IPS-20b (cell line): ENCODE measurements at regions not wholly inside any gene's neighbourhood (a gene's known extent, or its start where the extent isn't known, plus 50 kb on each side); places are given as distances from the start of the nearest gene placed in this dataset.
"Not testable (repeated sequence)": the region's sequence is repeated elsewhere in the genome, so short reads cannot be mapped to it uniquely, and the experiment has no call there.

Experiments used
- H3K27ac ChIP-seq: one replicate; pipeline ENCODE4 v1.5.1; 2013; ENCODE audit warnings: low read length
- H3K27me3 ChIP-seq: 2 replicates; pipeline ENCODE4 v1.6.1; 2013; ENCODE audit warnings: mild to moderate bottlenecking, low read length, inconsistent platforms; ENCODE audit not compliant: insufficient read depth
- H3K36me3 ChIP-seq: 2 replicates; pipeline ENCODE4 v1.6.1; 2013; ENCODE audit warnings: low read depth, mild to moderate bottlenecking, inconsistent platforms, low read length, moderate library complexity; ENCODE audit not compliant: insufficient read depth
- H3K4me1 ChIP-seq: 2 replicates; pipeline ENCODE4 v1.6.1; 2013; ENCODE audit warnings: mild to moderate bottlenecking, control low read depth, inconsistent platforms, low read length, moderate library complexity; ENCODE audit not compliant: insufficient read depth
- H3K4me3 ChIP-seq: 2 replicates; pipeline ENCODE4 v1.5.1; 2013; ENCODE audit warnings: mild to moderate bottlenecking, low read length, inconsistent platforms
- H3K9ac ChIP-seq: 2 replicates; pipeline ENCODE4 v1.6.1; 2013; ENCODE audit warnings: low read depth, mild to moderate bottlenecking, inconsistent platforms, low read length, moderate library complexity
- H3K9me3 ChIP-seq: 2 replicates; pipeline ENCODE4 v1.6.1; 2013; ENCODE audit warnings: mild to moderate bottlenecking, low read depth, low read length, inconsistent platforms; ENCODE audit not compliant: insufficient read depth

DNA sequence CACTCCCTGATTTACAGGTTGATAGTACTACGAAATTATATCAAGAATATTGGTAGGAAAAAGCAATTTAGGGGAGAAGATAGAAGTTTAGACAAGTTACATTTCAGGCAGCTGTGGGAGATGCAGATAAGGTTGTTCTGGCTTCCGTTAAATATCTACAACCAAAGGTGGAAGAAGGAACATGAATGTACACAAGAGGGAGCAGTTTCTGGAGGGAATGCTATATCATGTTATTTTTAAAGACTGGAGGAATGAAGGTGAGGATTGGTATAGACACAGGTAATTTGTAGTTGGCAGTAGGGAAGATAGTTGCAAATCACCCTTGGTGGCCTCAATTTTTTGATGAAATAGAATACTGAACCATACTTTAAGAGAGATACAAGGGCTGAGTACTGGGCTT is 187.3 kb upstream of the NMUR2 start:
- Histone ChIP-seq H3K4me1 (no peaks in the 10 kb centered on the region; the same call in 1 of the 2 replicates), H3K9me3 (no peaks in the 10 kb centered on the region), H3K27me3 (no peaks in the 10 kb centered on the region), H3K27ac (no peak overlapping the region), H3K9ac (no peak overlapping the region), H3K4me3 (no peak overlapping the region), H3K36me3 (no peaks in the 10 kb centered on the region)

DNA sequence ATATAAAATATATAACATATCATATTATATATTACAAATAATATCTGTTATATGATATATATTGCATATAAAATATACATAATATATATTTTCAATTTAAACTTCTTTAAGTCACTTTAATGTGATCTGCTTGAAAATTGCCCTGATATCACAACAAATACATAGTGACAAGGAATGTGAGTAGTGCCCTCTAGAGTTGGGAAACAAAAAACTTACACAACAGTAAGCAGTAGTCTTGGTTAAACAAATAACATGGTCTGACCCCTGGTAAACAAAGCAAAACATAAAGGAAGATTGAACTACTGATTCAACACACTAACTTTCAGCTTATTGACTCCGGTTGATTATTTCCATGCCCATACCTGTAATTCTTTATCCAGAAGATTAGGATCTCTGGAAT is 188.3 kb upstream of the NMUR2 start:
- no peak overlapping the region for H3K4me3 ChIP-seq
- no peaks in the 10 kb centered on the region for H3K36me3 ChIP-seq
- H3K4me1 ChIP-seq: no peaks in the 10 kb centered on the region; the same call in 1 of the 2 replicates
- H3K9me3 ChIP-seq: no peaks in the 10 kb centered on the region
- H3K27ac ChIP-seq: no peak overlapping the region
- no peaks in the 10 kb centered on the region for H3K27me3 ChIP-seq
- no peak overlapping the region for H3K9ac ChIP-seq

DNA sequence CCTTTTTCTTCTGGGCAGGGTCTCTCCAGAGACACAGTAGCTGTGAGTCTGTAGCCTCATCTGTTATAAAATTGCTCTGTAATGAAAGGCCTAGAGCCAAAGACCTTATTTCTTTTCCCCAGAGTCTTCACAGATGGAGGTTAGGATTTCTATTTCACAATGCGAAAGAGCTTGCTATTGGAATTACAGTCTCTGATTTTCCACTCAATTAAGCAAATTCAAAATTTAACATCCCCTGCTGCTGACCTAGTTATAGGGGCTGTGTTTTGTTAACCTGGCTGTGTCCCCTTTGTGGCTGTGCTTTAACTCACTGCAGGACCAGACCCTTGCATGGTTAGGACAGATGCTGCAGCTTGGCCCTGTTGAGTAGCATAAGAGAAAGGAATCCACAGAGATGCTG is 190.3 kb upstream of the NMUR2 start:
- H3K9me3 ChIP-seq: no peaks in the 10 kb centered on the region
- H3K4me1 ChIP-seq: no peaks in the 10 kb centered on the region; the same call in 1 of the 2 replicates
- H3K27ac ChIP-seq: no peak overlapping the region
- H3K9ac ChIP-seq: no peak overlapping the region
- H3K4me3 ChIP-seq: no peak overlapping the region
- no peaks in the 10 kb centered on the region for H3K36me3 ChIP-seq
- no peaks in the 10 kb centered on the region for H3K27me3 ChIP-seq

- H3K27ac ChIP-seq: no peak overlapping the region
- H3K36me3 ChIP-seq: no peaks in the 10 kb centered on the region
- no peaks in the 10 kb centered on the region for H3K9me3 ChIP-seq
- no peaks in the 10 kb centered on the region for H3K4me1 ChIP-seq
- H3K9ac ChIP-seq: no peak overlapping the region
- H3K4me3 ChIP-seq: no peak overlapping the region
- no peaks in the 10 kb centered on the region for H3K27me3 ChIP-seq
Observed at GRCh38 chr5:152599096-152599495, 194.0 kb upstream of the NMUR2 start.

- H3K27ac ChIP-seq: no peak overlapping the region
- no peaks in the 10 kb centered on the region for H3K36me3 ChIP-seq
- no peak overlapping the region for H3K4me3 ChIP-seq
- H3K4me1 ChIP-seq: peaks cover 3% of the 10 kb centered on the region; the same call in 1 of the 2 replicates
- H3K9ac ChIP-seq: no peak overlapping the region
- H3K9me3 ChIP-seq: no peaks in the 10 kb centered on the region
- no peaks in the 10 kb centered on the region for H3K27me3 ChIP-seq
Observed at GRCh38 chr5:152601806-152602732, 197.0 kb upstream of the NMUR2 start.

- H3K27me3 ChIP-seq, H3K27ac ChIP-seq, H3K4me1 ChIP-seq, H3K9ac ChIP-seq, H3K9me3 ChIP-seq, H3K36me3 ChIP-seq, H3K4me3 ChIP-seq: not testable (repeated sequence)
Observed at GRCh38 chr5:152606050-152606449, 201.0 kb upstream of the NMUR2 start.

DNA sequence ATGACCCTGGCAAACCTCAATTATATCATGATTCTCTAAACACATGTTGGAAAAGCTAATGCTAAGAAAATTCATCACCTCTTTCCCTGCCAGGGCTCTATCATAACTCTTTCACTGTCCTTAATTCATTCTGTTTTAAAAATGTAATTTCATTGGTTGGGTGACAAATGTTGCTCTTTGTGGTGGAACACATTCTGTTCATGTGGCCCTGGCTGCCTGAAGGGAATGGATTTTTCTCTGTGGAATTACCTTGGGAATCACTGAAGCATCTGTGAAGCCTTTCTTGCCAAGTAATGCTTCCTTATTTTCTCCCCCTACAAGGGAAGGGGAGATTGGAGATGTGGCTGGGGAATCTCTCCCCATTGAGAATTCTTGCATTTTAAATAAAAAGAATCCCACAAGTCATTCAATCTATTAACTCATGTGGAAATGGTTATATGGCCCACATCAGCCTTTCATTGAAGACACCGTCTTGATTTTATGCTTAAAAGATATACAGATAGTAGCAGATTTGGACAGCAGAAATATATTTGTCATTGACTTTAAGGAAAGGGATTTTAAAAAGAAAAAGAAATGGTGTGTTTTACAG is 201.8 kb upstream of the NMUR2 start:
- no peaks in the 10 kb centered on the region for H3K27me3 ChIP-seq
- H3K9ac ChIP-seq: no peak overlapping the region
- no peak overlapping the region for H3K4me3 ChIP-seq
- H3K36me3 ChIP-seq: no peaks in the 10 kb centered on the region
- peaks cover 7% of the 10 kb centered on the region; the same call in 1 of the 2 replicates for H3K4me1 ChIP-seq
- no peaks in the 10 kb centered on the region for H3K9me3 ChIP-seq
- no peak overlapping the region for H3K27ac ChIP-seq

GRCh38 chr5:152607401-152608160 is 202.5 kb upstream of the NMUR2 start:
- Histone ChIP-seq H3K27ac (no peak overlapping the region), H3K27me3 (no peaks in the 10 kb centered on the region), H3K9me3 (no peaks in the 10 kb centered on the region)

DNA sequence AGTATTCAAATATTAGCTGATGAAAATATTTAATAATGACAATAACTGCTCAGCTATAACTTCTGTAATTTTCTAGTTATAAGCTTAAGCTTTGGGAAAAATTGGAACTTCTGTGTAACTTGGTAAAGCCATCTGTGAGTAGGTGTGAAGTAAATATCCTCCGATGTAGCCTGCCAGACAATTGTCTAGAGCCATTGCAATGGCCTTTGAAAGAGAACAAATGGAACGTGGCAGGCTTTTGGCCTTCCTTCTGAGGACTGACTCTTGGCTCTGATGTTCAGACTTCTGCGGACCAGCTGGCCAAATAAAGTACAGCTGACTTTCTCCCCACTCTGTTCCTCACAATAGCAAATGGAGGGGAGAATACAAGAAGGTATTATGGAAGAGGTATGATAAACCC is 203.4 kb upstream of the NMUR2 start:
- Histone ChIP-seq H3K27me3 (no peaks in the 10 kb centered on the region), H3K9me3 (no peaks in the 10 kb centered on the region), H3K27ac (no peak overlapping the region), H3K36me3 (no peaks in the 10 kb centered on the region), H3K4me3 (no peak overlapping the region), H3K4me1 (peaks cover 7% of the 10 kb centered on the region; the same call in 1 of the 2 replicates), H3K9ac (no peak overlapping the region)

More at GRCh38 chr5:152607401-152608160, 202.5 kb upstream of the NMUR2 start:
- no peak overlapping the region for H3K4me3 ChIP-seq
- H3K4me1 ChIP-seq: peaks cover 7% of the 10 kb centered on the region; the same call in 1 of the 2 replicates
- no peak overlapping the region for H3K9ac ChIP-seq
- no peaks in the 10 kb centered on the region for H3K36me3 ChIP-seq

DNA sequence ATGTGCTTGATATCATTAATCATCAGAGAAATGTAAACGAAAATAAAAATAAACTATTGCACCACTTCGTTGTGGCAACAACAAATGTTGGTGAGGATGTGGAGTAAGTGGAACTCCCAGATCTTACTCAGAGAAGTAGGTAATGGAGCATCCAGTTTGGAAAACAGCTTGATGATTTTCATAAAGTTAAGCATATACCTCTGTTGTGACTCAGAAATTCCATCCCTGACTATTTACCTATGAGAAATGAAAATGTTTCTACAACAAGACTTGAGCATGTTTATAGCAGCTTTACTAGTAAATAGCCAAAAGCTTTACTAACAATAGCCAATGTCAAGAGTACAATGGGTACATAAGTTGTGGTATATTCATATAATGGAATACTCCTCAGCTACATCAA is 214.7 kb upstream of the NMUR2 start:
- no peaks in the 10 kb centered on the region; the same call in 1 of the 2 replicates for H3K4me1 ChIP-seq
- H3K4me3 ChIP-seq: no peak overlapping the region
- H3K27me3 ChIP-seq: no peaks in the 10 kb centered on the region
- no peaks in the 10 kb centered on the region for H3K9me3 ChIP-seq
- no peak overlapping the region for H3K27ac ChIP-seq
- H3K36me3 ChIP-seq: no peaks in the 10 kb centered on the region
- no peak overlapping the region for H3K9ac ChIP-seq

GRCh38 chr5:152622628-152623027 is 217.5 kb upstream of the NMUR2 start:
- H3K9me3 ChIP-seq: no peaks in the 10 kb centered on the region
- no peak overlapping the region for H3K27ac ChIP-seq
- H3K27me3 ChIP-seq: no peaks in the 10 kb centered on the region
- H3K9ac ChIP-seq: no peak overlapping the region
- H3K4me1 ChIP-seq: no peaks in the 10 kb centered on the region; the same call in 1 of the 2 replicates
- no peak overlapping the region for H3K4me3 ChIP-seq
- H3K36me3 ChIP-seq: no peaks in the 10 kb centered on the region
